Keratinocyte (primary cell): ENCODE measurements at regions not wholly inside any gene's neighbourhood (a gene's known extent, or its start where the extent isn't known, plus 50 kb on each side); places are given as distances from the start of the nearest gene placed in this dataset.
"Not testable (repeated sequence)": the region's sequence is repeated elsewhere in the genome, so short reads cannot be mapped to it uniquely, and the experiment has no call there.

Experiments
- EZH2 ChIP-seq: IDR thresholded peaks from one replicate; pipeline ENCODE4 v1.6.1; 2012; ENCODE audit warnings: inconsistent platforms, mild to moderate bottlenecking, low read length, moderate library complexity
- TF ChIP-seq, protein P1 (sequence below), 3 experiments: IDR thresholded peaks in 1 of 3; conservative IDR thresholded peaks in 1 of 3; optimal IDR thresholded peaks in 1 of 3; 2 replicates in 2 of 3; 3 replicates in 1 of 3; pipeline versions ENCODE3 to v1.5.1; 2011; ENCODE audit warnings: low read length in 3 of 3, mild to moderate bottlenecking in 3 of 3, moderate library complexity in 2 of 3, control low read depth in 1 of 3, inconsistent platforms in 1 of 3; ENCODE audit not compliant: insufficient read depth in 2 of 3; ENCODE audit errors: extremely low read depth in 1 of 3

DNA sequence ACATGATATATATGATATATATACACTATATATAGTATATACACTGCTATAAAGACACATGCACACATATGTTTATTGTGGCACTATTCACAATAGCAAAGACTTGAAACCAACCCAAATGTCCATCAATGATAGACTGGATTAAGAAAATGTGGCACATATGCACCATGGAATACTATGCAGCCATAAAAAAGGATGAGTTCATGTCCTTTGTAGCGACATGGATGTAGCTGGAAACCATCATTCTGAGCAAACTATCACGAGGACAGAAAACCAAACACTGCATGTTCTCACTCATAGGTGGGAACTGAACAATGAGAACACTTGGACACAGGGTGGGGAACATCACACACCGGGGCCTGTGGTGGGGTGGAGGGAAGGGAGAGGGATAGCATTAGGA lies 190.3 kb upstream of the BET1 start:
- TF ChIP-seq, protein P1, sequence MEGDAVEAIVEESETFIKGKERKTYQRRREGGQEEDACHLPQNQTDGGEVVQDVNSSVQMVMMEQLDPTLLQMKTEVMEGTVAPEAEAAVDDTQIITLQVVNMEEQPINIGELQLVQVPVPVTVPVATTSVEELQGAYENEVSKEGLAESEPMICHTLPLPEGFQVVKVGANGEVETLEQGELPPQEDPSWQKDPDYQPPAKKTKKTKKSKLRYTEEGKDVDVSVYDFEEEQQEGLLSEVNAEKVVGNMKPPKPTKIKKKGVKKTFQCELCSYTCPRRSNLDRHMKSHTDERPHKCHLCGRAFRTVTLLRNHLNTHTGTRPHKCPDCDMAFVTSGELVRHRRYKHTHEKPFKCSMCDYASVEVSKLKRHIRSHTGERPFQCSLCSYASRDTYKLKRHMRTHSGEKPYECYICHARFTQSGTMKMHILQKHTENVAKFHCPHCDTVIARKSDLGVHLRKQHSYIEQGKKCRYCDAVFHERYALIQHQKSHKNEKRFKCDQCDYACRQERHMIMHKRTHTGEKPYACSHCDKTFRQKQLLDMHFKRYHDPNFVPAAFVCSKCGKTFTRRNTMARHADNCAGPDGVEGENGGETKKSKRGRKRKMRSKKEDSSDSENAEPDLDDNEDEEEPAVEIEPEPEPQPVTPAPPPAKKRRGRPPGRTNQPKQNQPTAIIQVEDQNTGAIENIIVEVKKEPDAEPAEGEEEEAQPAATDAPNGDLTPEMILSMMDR (optimal IDR thresholded peaks at IDR 0.05 in 1 of 3, IDR thresholded peaks at IDR 0.05 in 1 of 3, conservative IDR thresholded peaks at IDR 0.05 in 1 of 3; ENCODE audit: extremely low read depth in 1 of 3, insufficient read depth in 2 of 3, low read length in 3 of 3): not testable (repeated sequence)
- TF ChIP-seq EZH2: not testable (repeated sequence)
